ENCODE measurements at regions not wholly inside any gene's neighbourhood (a gene's known extent, or its start where the extent isn't known, plus 50 kb on each side); places are given as distances from the start of the nearest gene placed in this dataset.

- CTCF ChIA-PET = no interaction called here
- no peak for ATAC-seq
- no peak for TF ChIP-seq NKRF (conservative IDR thresholded peaks at IDR 0.05)
- no peak for TF ChIP-seq SREBF2 (IDR thresholded peaks at IDR 0.05; ENCODE audit: low read length)
- TF ChIP-seq, protein P1, sequence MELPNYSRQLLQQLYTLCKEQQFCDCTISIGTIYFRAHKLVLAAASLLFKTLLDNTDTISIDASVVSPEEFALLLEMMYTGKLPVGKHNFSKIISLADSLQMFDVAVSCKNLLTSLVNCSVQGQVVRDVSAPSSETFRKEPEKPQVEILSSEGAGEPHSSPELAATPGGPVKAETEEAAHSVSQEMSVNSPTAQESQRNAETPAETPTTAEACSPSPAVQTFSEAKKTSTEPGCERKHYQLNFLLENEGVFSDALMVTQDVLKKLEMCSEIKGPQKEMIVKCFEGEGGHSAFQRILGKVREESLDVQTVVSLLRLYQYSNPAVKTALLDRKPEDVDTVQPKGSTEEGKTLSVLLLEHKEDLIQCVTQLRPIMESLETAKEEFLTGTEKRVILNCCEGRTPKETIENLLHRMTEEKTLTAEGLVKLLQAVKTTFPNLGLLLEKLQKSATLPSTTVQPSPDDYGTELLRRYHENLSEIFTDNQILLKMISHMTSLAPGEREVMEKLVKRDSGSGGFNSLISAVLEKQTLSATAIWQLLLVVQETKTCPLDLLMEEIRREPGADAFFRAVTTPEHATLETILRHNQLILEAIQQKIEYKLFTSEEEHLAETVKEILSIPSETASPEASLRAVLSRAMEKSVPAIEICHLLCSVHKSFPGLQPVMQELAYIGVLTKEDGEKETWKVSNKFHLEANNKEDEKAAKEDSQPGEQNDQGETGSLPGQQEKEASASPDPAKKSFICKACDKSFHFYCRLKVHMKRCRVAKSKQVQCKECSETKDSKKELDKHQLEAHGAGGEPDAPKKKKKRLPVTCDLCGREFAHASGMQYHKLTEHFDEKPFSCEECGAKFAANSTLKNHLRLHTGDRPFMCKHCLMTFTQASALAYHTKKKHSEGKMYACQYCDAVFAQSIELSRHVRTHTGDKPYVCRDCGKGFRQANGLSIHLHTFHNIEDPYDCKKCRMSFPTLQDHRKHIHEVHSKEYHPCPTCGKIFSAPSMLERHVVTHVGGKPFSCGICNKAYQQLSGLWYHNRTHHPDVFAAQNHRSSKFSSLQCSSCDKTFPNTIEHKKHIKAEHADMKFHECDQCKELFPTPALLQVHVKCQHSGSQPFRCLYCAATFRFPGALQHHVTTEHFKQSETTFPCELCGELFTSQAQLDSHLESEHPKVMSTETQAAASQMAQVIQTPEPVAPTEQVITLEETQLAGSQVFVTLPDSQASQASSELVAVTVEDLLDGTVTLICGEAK (IDR thresholded peaks at IDR 0.05; ENCODE audit: borderline replicate concordance) = no peak
- no peak for TF ChIP-seq SRF (IDR thresholded peaks at IDR 0.05; ENCODE audit: low read depth in 2 of 2, low read length in 2 of 2)
- TF ChIP-seq SMAD5 (IDR thresholded peaks at IDR 0.05; ENCODE audit: low read depth) = no peak
- Histone ChIP-seq H3K36me3 (ENCODE audit: control insufficient read depth in 2 of 2, insufficient read depth in 2 of 2, low read length in 1 of 2) (no peaks in the 10 kb centered on the region), H3K9me3 (replicated peaks; ENCODE audit: control insufficient read depth, insufficient read depth, low read length) (no peaks in the 10 kb centered on the region; the same call in 2 of the 3 replicates), H3K4me2 (ENCODE audit: control insufficient read depth, insufficient read depth) (no peak overlapping the region), H3K27ac (ENCODE audit: control insufficient read depth, insufficient read depth) (no peak overlapping the region), H3K4me3 (no peak overlapping the region), H3K9ac (ENCODE audit: control insufficient read depth, insufficient read depth, low read length) (no peak overlapping the region), H2AFZ (ENCODE audit: control insufficient read depth, low read depth, low read length) (no peak overlapping the region), H4K20me1 (ENCODE audit: control insufficient read depth, insufficient read depth) (no peaks in the 10 kb centered on the region), H3K79me2 (ENCODE audit: control insufficient read depth, insufficient read depth, low read length) (no peaks in the 10 kb centered on the region), H3K27me3 (replicated peaks in 1 of 2; ENCODE audit: control insufficient read depth in 2 of 2, insufficient read depth in 2 of 2, low read length in 1 of 2) (no peaks in the 10 kb centered on the region), H3K4me1 (ENCODE audit: control insufficient read depth, insufficient read depth, low read length) (no peaks in the 10 kb centered on the region)
- POLR2A ChIA-PET = no interaction called here
- FAIRE-seq = no peak
- intact Hi-C loops (cut with micrococcal nuclease; ENCODE audit: unreplicated experiment) (no loop called here), in situ Hi-C loops (cut with MboI) (no loop called here)
- no peak for DNase-seq (ENCODE audit: low read depth, low spot score)
- RAD21 ChIA-PET (ENCODE audit: unreplicated experiment) = no interaction called here
- no TSS peak for BruUV-seq (replicated peaks)
- 63% methylated on average over 11 of the region's 11 CpGs for WGBS (ENCODE audit: insufficient coverage, insufficient replicate concordance, low lambda C conversion rate, missing lambda C conversion rate)
- SMC1A ChIA-PET (ENCODE audit: uncharacterized antibody, unreplicated experiment) = no interaction called here
Measured at GRCh38 chr5:2999926-3000325, 248.4 kb upstream of the IRX2 start.
